GM21515 (cell line): ENCODE measurements at regions not wholly inside any gene's neighbourhood (a gene's known extent, or its start where the extent isn't known, plus 50 kb on each side); places are given as distances from the start of the nearest gene placed in this dataset.
"Not testable (repeated sequence)": the region's sequence is repeated elsewhere in the genome, so short reads cannot be mapped to it uniquely, and the experiment has no call there.

Source experiments
- ATAC-seq: cut with Tn5 transposase; IDR thresholded peaks from one replicate; pipeline ENCODE4 v1.9.1; 2021; ENCODE audit not compliant: unreplicated experiment

DNA sequence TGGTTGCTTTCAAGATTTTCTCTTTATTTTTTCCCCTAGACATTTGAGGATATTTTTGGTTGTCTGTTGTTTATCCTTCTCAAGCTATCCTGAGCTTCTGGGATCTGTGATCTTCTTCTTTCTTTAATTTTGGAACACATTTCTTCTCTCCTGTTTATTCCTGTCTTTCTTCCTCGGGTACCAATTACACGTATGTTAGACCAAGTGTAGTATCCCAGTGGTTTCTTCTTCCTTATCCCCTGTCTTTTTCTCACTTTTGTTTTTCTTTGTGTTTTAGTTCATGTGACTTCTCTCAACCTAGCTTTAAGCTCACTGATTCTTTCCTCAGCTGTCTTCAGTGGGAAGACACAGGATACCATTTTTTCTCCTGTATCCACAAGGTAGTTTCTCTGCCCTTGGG is 120.0 kb downstream of the GALR1 start:
- no peak for ATAC-seq

DNA sequence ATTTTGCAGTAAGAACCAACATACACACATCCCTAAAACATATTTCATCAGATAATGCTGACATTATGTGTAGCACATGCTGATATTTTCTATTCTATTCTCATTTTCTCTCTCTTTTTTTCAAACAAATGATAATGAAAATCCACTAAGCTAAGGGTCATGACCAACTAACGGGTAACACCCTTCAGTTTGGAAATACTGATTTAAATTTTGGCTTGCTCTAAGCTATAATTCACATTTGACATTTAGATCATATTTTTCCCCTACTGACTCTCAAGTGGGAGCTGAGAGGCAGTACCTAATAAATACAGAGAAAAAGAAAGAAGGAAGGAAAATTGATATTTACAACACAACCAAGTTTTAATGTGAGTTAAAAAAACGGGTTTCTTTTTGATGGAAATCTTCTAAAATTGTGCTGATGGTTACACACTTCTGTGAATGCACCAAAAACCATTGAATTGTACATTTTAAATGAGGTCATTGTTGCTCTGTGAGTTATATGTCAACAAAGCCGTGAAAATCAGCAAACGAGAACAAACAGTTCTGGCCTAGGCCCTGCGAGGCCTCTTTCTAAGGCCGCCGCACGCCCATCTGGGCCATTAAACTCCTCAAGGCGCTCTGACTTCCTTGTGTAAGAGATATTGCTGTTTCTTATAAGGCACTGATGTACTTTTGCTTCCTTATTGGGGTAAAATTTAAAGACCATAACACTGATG is 124.2 kb downstream of the GALR1 start:
- ATAC-seq: no peak

DNA sequence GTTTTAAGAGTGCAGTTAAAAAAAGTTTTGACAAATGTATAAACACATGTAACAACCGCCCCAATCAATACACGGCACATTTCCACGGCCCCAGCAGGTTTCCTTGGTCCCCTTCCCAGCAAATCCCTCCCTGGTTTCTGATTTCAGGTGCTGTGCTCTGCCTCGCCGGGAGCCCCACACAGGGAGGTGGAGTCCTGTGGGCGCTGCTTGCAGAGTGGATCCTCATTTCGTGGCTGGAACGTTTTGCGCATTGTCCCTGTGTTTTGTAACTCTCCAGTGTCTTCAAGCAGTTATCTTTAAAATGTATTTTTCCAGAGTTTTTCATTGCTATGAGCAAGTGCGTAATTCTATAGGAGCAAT is 124.8 kb downstream of the GALR1 start:
- ATAC-seq: no peak

DNA sequence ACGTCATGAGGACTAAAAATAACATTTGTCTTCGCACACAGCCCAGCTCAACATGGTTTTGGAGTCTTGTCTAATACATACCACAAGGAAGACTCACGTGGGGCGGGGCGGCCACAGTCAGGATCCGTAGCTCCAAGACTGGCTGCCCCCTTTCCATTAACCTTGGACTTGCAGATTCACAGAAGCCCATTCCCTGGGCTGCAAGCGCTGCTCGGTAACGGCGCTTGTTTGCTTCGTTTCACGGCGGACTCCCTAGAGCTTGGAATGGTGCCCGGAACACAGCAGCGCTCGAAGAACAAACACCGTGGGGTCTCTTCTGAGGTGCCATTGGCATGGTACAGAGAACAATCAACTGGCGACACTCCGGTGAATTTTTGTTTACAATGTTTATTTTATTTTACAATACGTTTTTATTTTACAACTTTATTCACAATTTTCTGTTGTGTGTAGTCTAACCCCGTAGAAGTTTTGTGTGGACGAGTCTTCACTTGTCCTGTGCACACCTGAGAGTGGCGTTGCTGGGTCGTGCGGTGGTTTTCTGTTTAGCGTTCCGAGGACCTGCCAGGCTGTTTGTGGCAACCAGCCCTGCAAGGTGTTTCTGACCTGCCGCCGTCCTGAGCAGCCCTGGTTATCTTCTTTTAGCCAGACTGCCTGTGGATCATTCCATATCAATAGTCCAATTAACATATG is 126.5 kb downstream of the GALR1 start:
- ATAC-seq: no peak

DNA sequence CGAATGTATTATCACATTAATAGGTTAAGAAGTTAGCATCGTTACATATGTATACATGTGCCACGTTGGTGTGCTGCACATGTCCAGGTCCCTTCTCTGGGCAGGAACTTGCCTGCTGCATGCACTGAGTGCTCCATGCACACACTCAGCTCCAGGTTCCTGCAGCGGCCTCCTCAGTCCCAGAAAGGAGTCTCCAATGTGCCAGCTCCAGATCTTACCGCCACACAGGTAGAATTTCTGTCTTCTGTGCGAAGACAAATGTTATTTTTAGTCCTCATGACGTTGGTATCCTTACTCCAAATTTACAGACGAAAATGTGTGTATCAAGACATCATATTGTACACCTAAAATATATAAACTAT is 127.1 kb downstream of the GALR1 start:
- ATAC-seq: no peak

DNA sequence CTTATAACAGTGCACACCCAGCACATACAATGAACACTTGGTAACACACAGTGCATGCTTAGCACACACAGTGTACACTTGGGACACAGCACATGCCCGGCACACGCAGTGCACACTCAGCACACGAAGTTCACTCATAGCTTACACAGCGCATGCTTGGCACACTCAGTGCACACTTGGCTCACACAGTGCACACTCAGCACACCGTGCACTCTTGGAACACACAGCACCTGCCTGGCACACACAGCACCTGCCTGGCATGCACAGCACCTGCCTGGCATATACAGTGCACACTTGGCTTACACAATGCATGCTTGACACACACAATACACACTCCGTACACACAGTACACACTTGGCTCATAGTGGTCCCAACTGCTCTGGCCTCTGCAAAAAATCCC is 128.2 kb downstream of the GALR1 start:
- ATAC-seq: no peak

DNA sequence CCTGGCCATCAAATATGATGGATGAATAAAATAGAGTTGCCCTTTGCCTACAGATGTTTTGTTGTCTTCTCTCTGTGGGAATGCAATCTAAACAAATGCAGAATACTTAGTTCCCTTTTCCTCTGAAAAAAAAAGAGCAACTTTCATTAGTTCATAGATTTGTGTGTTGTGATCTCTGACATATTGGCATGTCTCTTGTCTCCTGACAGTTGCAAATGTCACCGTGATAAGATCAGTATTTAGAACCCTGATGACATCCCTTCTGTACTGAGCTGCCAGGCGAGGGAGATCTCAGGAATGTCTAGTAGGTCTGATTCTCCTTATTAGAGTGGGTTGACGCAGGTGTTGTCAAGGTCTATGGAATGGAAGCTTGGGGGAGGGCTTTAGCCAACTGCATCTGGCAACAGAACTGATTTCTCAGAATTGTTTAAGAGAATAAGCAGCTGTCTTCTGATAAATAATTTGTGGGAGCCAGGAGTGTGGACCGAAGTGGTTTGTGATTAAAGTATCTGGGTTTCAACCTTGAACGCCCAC is 130.4 kb downstream of the GALR1 start:
- ATAC-seq: no peak

DNA sequence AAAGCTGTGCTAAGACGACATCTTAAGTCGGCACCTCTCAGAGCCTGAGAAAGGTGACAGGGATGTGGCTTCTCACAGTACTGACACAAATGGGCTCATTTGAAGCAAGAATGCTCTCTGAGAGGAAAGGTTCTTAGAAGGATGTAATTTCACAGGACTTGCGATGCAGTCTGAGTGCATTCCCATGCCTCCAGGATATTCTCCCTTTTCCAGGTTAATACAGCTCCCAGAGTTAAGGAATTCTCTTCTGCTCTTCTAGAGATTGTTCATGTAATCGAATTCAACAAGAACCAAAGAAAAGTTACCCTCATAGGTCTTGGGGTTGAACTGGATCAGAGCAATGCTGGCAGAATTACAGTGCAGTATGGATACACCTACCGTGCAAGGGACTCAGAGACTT is 131.0 kb downstream of the GALR1 start:
- no peak for ATAC-seq

DNA sequence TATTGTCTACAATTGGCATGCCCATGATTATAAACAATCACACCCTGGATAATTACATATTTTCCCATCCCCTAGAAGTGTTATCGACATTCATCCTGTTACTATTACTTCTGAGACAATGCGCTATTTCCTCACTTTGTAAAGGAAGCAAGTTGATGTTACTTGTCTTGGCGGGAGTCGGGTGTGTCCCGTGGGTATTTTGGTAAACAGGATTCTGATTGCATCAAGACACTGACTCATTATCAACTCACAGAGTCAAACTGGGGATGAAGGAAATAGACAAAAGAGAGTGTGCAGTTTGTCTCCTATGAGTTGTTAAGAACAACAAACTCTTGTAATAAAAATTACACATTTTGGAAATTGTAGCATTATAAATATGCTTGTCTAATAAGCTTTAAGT is 142.7 kb downstream of the GALR1 start:
- ATAC-seq: no peak

DNA sequence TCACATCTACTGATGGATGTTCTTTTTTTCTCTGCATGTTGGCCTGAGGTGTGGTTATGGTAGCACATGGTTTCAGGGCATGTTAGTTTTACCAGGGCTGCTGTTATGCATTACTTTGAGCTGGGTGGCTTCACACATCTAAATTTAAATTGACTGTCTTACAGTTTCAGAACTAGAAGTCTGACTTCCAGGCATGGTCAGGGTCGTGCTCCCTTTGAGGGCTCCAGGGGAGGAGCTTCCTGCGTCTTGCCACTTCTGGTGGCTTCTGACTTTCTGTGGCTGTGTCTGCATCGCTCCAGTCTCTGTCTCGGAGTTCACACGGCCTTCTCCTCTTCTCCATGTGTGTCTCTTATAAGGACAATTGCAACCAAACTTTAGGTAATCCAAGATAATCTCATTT is 143.9 kb downstream of the GALR1 start:
- no peak for ATAC-seq

DNA sequence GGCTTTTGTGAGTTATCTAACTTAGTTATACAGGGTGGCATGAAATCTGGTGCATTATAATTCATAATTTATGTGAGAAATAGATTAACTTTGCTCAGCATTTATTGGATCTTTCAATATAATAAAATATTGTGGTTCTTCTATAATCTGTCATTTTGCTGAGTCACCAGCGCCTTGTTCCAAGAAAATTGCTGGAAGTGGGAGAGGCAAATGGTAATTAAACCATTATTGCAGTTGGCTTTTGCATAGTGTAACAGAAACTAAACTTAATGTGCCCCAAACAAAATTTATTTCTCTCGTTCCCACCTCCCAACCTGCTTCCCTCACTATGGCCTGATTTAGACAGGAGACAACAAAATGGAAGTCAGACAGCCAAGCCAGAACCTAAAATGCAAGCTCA is 146.3 kb downstream of the GALR1 start:
- no peak for ATAC-seq

DNA sequence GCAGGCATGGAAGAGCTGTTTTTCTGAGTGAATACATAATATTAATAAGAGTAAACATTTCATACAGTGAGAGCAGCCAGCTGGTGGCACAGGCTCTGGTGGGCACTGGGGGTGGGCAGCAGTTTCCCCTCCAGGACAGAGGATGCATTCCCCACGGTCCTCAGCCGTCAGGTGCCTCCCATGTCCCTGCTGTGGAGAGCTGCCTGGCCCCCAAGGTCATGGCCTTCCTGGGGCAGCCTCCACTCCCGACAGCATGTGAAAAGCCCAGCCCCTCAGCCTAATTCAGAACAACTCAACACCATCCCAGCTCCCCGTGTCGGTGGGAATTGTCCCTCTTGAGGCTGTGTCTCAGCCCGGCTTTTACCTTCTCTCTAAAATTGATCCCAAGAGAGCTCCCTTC is 147.4 kb downstream of the GALR1 start:
- no peak for ATAC-seq

DNA sequence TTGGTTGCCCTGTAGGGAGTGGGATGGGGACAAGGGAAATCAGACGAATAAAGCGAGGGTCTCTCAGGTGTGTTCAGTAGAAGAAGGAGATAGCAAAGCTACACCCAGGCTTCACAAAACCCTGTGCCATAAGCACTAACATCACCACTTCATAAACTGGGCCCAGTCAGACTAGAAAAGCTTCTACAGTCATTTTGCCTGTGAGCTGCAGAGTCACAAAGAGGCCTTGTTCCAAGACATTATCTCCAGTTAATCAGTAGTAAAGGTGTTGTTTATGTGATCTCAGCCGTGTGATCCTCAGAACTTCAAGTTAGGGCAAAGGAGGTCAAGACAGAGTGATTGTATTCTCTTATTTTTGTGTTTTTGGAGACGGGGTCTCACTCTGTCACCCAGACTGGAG is 148.0 kb downstream of the GALR1 start:
- no peak for ATAC-seq

DNA sequence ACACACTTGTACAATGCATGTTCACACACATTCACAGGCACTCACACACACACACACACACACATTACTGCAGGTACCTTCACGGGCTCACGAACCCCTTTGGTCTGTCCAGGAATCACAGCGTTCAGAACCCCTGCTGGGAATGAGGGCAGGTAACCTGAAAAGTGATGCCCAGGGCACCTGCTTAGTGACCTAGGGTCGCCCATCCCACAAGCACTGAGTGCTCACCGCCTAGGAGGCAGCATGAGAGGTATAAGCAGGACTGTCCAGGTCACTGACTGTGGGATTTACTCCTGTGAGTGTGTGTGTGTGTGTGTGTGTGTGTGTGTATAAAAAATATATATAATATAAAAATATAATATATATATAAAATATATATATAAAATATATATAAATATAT is 150.9 kb downstream of the GALR1 start:
- no peak for ATAC-seq

DNA sequence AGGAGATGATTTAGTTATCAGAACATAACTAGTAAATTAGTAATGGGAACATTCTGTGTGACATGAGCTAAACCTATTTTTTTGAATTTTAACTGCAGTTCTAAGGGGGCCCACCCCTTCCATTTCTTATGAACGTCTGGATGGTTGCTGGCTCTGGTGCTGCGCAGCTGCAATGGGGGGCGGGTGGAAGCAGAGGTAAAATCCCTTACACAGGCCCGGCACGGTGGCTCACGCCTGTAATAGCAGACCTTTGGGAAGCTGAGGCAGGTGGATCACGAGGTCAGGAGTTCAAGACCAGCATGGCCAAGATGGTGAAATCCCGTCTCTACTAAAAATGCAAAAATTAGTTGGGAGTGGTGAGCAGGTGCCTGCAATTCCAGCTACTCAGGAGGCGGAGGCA is 151.5 kb downstream of the GALR1 start:
- ATAC-seq: no peak

DNA sequence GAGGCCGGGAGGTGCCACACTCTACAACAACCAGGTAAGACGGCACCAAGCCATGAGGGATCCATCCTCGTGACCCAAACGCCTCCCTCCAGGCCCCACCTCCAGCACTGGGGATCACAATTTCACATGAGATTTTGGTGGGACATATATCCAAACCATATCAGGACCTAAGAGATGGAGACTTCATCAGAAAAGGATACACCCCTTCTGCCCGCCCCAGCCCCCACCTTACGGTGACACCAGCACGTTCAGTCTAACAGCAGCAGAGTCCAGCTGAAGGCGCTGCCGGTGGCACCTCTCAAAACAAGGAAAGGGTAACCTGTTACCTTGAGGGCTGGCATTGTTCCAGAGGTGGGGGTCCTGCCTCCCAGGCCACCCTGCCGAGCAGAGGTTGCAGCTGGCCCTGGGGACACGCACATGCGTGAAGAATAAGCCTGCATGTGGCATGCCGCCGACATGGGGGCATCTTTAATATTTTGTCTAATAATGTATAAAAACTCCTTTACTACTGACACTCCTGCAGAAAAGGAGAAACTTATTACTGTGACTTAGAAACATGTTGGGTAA is 154.4 kb downstream of the GALR1 start:
- no peak for ATAC-seq

DNA sequence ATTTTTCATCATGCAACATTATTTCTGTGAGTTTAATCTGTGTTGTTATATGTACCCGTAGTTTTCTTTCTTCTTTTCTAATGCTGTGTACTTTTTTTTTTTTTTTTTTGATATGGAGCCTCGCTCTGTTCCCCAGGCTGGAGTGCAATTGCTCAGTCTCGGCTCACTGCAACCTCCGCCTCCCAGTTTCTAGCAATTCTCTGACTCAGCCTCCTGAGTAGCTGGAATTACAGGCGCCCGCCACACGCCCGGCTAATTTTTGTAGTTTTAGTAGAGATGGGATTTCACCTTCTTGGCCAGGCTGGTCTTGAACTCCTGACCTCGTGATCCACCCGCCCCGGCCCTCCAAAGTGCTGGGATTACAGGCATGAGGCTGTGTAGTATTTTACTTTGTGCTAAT is 155.4 kb downstream of the GALR1 start:
- no peak for ATAC-seq

DNA sequence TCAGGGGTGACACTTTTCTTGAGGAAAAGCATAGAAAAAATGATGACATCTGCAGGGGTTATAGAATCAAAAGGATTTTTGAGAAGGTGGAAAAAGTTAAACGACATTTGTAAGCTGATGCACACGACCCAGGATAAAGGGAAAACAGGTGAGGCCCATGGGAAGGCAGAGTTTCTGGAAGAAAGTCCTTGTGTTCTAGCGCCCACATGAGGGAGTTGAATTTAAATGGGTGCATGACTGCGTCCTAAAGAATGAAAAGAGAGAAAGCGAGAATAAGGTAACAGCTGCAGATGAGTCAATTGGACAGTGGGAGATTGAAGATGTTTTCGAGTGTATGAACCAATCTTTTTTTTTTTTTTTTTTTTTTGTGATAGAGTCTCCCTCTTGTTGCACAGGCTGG is 158.1 kb downstream of the GALR1 start:
- no peak for ATAC-seq

DNA sequence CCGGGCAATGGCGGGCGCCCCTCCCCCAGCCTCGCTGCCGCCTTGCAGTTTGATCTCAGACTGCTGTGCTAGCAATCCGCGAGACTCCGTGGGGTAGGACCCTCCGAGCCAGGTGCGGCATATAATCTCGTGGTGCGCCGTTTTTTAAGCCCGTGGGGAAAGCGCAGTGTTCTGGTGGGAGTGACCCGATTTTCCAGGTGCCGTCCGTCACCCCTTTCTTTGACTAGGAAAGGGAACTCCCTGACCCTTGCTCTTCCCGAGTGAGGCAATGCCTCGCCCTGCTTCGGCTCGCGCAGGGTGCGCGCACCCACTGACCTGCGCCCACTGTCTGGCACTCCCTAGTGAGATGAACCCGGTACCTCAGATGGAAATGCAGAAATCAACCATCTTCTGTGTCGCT is 171.9 kb downstream of the GALR1 start:
- not testable (repeated sequence) for ATAC-seq

DNA sequence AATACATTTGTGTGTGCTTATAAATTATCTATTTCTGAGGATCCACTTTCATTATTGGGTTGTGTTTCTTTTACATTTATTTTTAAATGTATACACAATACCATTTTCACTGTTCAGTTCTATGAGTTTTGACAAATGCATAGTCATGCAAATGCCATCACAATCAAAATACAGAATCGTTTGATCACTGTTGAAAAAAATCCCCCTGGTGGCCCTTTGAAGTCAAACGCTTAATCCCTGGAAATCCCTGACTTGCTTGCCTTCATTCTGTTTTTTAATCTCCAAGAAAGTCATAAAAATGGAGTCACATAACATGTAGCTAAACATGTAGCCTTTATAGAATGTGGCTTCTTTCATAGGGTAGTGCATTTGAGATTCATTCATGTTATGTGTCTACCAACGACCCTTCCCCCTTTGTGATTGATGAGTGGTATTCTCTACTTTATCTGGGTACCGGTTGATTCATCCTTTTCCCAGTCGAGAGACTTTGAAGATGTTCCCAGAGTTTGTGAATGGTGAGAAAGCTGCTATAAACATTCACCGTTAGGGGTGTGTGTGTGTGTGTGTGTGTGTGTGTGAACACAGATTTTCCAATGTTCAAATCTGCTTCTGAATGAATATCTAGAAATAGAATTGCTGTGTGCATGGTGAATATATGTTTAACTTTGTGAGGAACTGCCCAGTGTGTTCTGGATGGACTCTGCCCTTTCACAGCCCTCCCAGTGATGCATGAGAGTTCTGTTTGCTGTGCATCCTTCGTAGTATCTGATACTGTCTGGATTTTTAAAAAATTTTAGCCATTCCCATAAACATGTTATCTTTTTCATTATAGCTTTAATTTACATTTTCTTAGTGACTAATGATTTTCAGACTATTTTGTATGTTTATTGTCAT is 173.6 kb downstream of the GALR1 start:
- no peak for ATAC-seq

DNA sequence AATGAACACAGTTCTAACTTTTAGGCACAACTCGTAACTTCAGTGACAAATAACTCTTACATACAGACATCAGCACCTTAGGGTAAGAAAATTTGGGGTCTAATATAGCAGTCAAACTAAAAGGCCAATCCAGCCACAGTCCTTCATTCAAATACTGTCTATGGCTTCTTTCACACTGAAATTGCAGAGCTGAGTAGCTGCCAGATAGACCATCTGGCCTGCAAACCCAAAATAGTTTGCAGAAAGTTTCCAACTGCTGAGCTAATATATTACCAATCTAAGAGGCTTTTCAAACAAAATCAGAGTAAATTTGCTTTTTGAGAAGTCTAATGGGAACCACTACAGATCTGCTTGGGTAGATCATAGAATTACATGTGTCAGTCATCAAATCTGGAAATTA is 183.4 kb downstream of the GALR1 start:
- no peak for ATAC-seq

DNA sequence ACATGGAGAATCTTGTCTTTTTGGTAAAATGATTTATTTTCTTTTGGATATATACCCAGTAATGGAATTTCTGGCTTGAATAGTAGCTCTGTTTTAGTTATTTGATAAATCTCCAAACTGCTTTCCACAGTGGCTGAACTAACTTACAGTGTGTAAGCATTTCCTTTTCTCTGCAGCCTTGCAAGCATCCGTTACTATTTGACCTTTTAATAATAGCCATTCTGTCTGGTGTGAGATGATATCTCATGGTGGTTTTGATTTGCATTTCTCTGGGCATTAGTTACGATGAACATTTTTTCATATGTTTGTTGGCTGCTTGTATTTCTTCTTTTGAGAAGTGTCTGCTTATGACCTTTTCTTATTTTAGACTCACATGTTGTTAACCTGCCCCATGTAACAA is 190.2 kb downstream of the GALR1 start:
- ATAC-seq: no peak
